K562 (cell line): ENCODE measurements at regions not wholly inside any gene's neighbourhood (a gene's known extent, or its start where the extent isn't known, plus 50 kb on each side); places are given as distances from the start of the nearest gene placed in this dataset.

Experiments
- ATAC-seq: fragments of 200-7000 bp; cut with Tn5 transposase; 3 replicates; pipeline ENCODE4 v1.9.1; 2020; ENCODE audit warnings: moderate library complexity
- BruUV-seq: library from RNA; stranded (reverse); fragments of 400-500 nt; replicated peaks from 2 replicates; lab custom pipeline; 2021; lab: Mats Ljungman, UMichigan
- CTCF ChIA-PET: fragments of 300-600 bp; formaldehyde crosslinking; extraction: SDS; loops from one replicate; lab custom pipeline; 2021; ENCODE audit warnings: low intra/inter-chr PET ratio; lab: Yijun Ruan, JAX
- POLR2A ChIA-PET: fragments of 300-600, 350-650 bp; sonication (Branson Sonifier 250); formaldehyde crosslinking; extraction: SDS; loops from one replicate; lab custom pipeline; 2021; ENCODE audit warnings: antibody characterized with exemption, inconsistent platforms; lab: Yijun Ruan, JAX
- DNase-seq, 4 experiments: peaks; one replicate each; pipeline versions ENCODE4 v3.0.0 to v3.0.0-alpha.2; 2011 to 2018; ENCODE audit warnings: low spot score in 3 of 4, mixed read lengths in 3 of 4; ENCODE audit errors: extremely low read depth in 1 of 4
- FAIRE-seq: peaks from 2 replicates; lab custom pipeline; 2011; peaks lifted over from hg19 to GRCh38; lab: Jason Lieb, UNC
- H2AFZ ChIP-seq: 2 replicates; pipeline ENCODE4 v1.6.0; 2011; ENCODE audit warnings: low read depth, low read length, control low read depth, inconsistent platforms
- H3K27ac ChIP-seq: fragments of 200-600 bp; 3 replicates; pipeline ENCODE4 v1.8.0; 2011; ENCODE audit warnings: low read depth, mild to moderate bottlenecking, control low read depth, inconsistent platforms, low read length, moderate library complexity, mixed read lengths; ENCODE audit errors: extremely low read depth
- H3K27me3 ChIP-seq, 2 experiments: fragments of 300-600 bp in 1 of 2; 2 replicates in 1 of 2; 3 replicates in 1 of 2; pipeline versions ENCODE4 v1.6.0 to v1.8.0; 2011; ENCODE audit warnings: inconsistent platforms in 2 of 2, low read length in 2 of 2, mild to moderate bottlenecking in 1 of 2, mixed read lengths in 1 of 2, moderate library complexity in 1 of 2; ENCODE audit not compliant: control insufficient read depth in 2 of 2, insufficient read depth in 2 of 2
- H3K36me3 ChIP-seq: fragments of 300-600 bp; 3 replicates; pipeline ENCODE4 v1.8.0; 2011; ENCODE audit warnings: mild to moderate bottlenecking, low read length, inconsistent platforms; ENCODE audit not compliant: control insufficient read depth, insufficient read depth
- H3K4me1 ChIP-seq, 2 experiments: fragments of 200-600 bp in 1 of 2; replicated peaks in 1 of 2; 2 replicates in 1 of 2; 3 replicates in 1 of 2; pipeline versions ENCODE4 v1.5.1 to v1.8.0; 2011; ENCODE audit warnings: inconsistent platforms in 2 of 2, low read length in 2 of 2, mild to moderate bottlenecking in 1 of 2, mixed read lengths in 1 of 2, moderate library complexity in 1 of 2; ENCODE audit not compliant: control insufficient read depth in 2 of 2, insufficient read depth in 2 of 2
- H3K4me2 ChIP-seq: 2 replicates; pipeline ENCODE4 v1.6.1; 2011; ENCODE audit warnings: low read length, control low read depth, inconsistent platforms, mixed read lengths; ENCODE audit not compliant: insufficient read depth
- H3K4me3 ChIP-seq: fragments of 200-600 bp; sonication (generic), shearing (Covaris generic); 2 replicates; pipeline ENCODE4 v1.5.1; 2016; ENCODE audit warnings: control low read depth, inconsistent platforms
- H3K79me2 ChIP-seq: fragments of 200-600 bp; 3 replicates; pipeline ENCODE4 v1.8.0; 2011; ENCODE audit warnings: low read length, inconsistent platforms; ENCODE audit not compliant: control insufficient read depth, insufficient read depth
- H3K9ac ChIP-seq, 2 experiments: 2 replicates each; pipeline versions ENCODE4 v1.6.0 to v1.6.1; 2011; ENCODE audit warnings: low read depth in 2 of 2, low read length in 2 of 2, control low read depth in 1 of 2, inconsistent platforms in 1 of 2, mild to moderate bottlenecking in 1 of 2, mixed read lengths in 1 of 2; ENCODE audit not compliant: insufficient read depth in 1 of 2
- H3K9me1 ChIP-seq: one replicate; pipeline ENCODE4 v1.6.0; 2011; ENCODE audit warnings: inconsistent platforms, mild to moderate bottlenecking, low read length, moderate library complexity; ENCODE audit not compliant: control insufficient read depth, insufficient read depth
- H3K9me3 ChIP-seq: replicated peaks from 2 replicates; pipeline ENCODE4 v1.5.1; 2011; ENCODE audit warnings: low read depth, low read length, inconsistent platforms; ENCODE audit not compliant: control insufficient read depth, insufficient read depth
- H4K20me1 ChIP-seq: replicated peaks from 2 replicates; pipeline ENCODE4 v1.6.1; 2011; ENCODE audit warnings: low read length, inconsistent platforms, mixed read lengths; ENCODE audit not compliant: control insufficient read depth, insufficient read depth
- CC2D1A ChIP-seq: fragments of 450-650 bp; IDR thresholded peaks from 2 replicates; pipeline ENCODE4 v1.6.1; 2017; ENCODE audit warnings: mild to moderate bottlenecking
- CHAMP1 ChIP-seq: fragments of 450-650 bp; IDR thresholded peaks from 2 replicates; pipeline ENCODE4 v1.6.1; 2016; ENCODE audit warnings: mild to moderate bottlenecking
- EHMT2 ChIP-seq: fragments of 450-650 bp; IDR thresholded peaks from 2 replicates; pipeline ENCODE4 v1.6.1; 2018; ENCODE audit warnings: antibody characterized with exemption
- ZKSCAN3 ChIP-seq: fragments of 250-450 bp; sonication (Bioruptor Pico); IDR thresholded peaks from 2 replicates; pipeline ENCODE4 v1.4.0; 2020
- WGBS: fragments of 100-300 bp; shearing (Covaris generic); methylation state at CpG from one replicate; pipeline ENCODE4 v1.1.6; 2016; ENCODE audit warnings: low coverage, mixed read lengths; ENCODE audit not compliant: insufficient coverage; ENCODE audit errors: missing lambda C conversion rate; 5-methylcytosine and 5-hydroxymethylcytosine counted together
- in situ Hi-C: fragments of 300-500 bp; cut with MboI; formaldehyde crosslinking; loops from 4 replicates; pipeline ENCODE4 v1.15.0; 2018; ENCODE audit warnings: inconsistent platforms, mixed read lengths
- intact Hi-C: fragments of 100-400 bp; cut with micrococcal nuclease; formaldehyde crosslinking; loops from 2 replicates; pipeline ENCODE4 v1.14.2; 2022
- TF ChIP-seq, protein P1 (sequence below), 2 experiments: fragments of 450-650 bp in 1 of 2; sonication (generic) in 1 of 2; formaldehyde crosslinking in 1 of 2; IDR thresholded peaks; 2 replicates each; pipeline versions ENCODE4 v1.7.1 to v1.9.0; 2016 to 2022; ENCODE audit warnings: inconsistent platforms in 1 of 2, mild to moderate bottlenecking in 1 of 2, missing genetic modification reagents in 1 of 2
- TF ChIP-seq, protein P2 (sequence below): sonication (generic); formaldehyde crosslinking; IDR thresholded peaks from 2 replicates; pipeline ENCODE4 v1.8.0; 2022; ENCODE audit warnings: mild to moderate bottlenecking, missing genetic modification reagents

DNA sequence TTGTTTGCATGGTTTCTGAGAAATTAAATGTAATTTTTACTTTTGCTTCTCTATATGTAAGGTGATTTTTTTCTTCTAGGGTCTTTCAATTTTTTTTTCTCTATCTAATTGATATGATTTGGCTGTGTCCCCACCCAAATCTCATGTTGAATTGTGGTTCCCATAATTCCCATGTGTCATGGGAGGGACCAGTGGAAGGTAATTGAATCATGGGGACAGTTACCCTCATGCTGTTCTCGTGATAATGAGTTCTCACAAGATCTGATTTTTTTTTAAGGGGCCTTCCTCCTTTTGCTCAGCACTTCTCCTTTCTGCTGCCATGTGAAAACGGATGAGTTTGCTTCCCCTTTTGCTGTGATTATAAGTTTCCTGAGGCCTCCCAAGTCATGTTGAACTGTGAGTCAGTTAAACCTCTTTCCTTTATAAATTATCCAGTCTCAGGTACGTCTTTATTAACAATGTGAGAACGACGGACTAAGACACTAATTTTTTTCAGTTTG, 150.8 kb downstream of the MTRR start:
- Histone ChIP-seq H3K4me3 (no peak overlapping the region), H3K4me2 (no peak overlapping the region), H4K20me1 (no peaks in the 10 kb centered on the region), H3K9ac (no peak overlapping the region), H3K4me1 (no peaks in the 10 kb centered on the region), H3K9me3 (no peaks in the 10 kb centered on the region), H3K36me3 (no peaks in the 10 kb centered on the region), H2AFZ (no peak overlapping the region), H3K27me3 (no peaks in the 10 kb centered on the region), H3K79me2 (no peaks in the 10 kb centered on the region), H3K27ac (no peak overlapping the region), H3K9me1 (no peaks in the 10 kb centered on the region)
- DNase-seq (no peak), FAIRE-seq (no peak), ATAC-seq (no peak)
- BruUV-seq: no TSS peak
- in situ Hi-C loops: no loop called here
- 26% methylated on average over 5 of the region's 5 CpGs for WGBS
- intact Hi-C loops: no loop called here
- CTCF ChIA-PET: no interaction called here
- POLR2A ChIA-PET: no interaction called here
- TF ChIP-seq CHAMP1: peak; percentile 84
- peak; percentile 83 for TF ChIP-seq CC2D1A
- TF ChIP-seq, protein P1, sequence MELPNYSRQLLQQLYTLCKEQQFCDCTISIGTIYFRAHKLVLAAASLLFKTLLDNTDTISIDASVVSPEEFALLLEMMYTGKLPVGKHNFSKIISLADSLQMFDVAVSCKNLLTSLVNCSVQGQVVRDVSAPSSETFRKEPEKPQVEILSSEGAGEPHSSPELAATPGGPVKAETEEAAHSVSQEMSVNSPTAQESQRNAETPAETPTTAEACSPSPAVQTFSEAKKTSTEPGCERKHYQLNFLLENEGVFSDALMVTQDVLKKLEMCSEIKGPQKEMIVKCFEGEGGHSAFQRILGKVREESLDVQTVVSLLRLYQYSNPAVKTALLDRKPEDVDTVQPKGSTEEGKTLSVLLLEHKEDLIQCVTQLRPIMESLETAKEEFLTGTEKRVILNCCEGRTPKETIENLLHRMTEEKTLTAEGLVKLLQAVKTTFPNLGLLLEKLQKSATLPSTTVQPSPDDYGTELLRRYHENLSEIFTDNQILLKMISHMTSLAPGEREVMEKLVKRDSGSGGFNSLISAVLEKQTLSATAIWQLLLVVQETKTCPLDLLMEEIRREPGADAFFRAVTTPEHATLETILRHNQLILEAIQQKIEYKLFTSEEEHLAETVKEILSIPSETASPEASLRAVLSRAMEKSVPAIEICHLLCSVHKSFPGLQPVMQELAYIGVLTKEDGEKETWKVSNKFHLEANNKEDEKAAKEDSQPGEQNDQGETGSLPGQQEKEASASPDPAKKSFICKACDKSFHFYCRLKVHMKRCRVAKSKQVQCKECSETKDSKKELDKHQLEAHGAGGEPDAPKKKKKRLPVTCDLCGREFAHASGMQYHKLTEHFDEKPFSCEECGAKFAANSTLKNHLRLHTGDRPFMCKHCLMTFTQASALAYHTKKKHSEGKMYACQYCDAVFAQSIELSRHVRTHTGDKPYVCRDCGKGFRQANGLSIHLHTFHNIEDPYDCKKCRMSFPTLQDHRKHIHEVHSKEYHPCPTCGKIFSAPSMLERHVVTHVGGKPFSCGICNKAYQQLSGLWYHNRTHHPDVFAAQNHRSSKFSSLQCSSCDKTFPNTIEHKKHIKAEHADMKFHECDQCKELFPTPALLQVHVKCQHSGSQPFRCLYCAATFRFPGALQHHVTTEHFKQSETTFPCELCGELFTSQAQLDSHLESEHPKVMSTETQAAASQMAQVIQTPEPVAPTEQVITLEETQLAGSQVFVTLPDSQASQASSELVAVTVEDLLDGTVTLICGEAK (IDR thresholded peaks at IDR 0.05): no peak
- TF ChIP-seq, protein P1 (CRISPR knock-in tag; IDR thresholded peaks at IDR 0.05): no peak
- TF ChIP-seq, protein P2, sequence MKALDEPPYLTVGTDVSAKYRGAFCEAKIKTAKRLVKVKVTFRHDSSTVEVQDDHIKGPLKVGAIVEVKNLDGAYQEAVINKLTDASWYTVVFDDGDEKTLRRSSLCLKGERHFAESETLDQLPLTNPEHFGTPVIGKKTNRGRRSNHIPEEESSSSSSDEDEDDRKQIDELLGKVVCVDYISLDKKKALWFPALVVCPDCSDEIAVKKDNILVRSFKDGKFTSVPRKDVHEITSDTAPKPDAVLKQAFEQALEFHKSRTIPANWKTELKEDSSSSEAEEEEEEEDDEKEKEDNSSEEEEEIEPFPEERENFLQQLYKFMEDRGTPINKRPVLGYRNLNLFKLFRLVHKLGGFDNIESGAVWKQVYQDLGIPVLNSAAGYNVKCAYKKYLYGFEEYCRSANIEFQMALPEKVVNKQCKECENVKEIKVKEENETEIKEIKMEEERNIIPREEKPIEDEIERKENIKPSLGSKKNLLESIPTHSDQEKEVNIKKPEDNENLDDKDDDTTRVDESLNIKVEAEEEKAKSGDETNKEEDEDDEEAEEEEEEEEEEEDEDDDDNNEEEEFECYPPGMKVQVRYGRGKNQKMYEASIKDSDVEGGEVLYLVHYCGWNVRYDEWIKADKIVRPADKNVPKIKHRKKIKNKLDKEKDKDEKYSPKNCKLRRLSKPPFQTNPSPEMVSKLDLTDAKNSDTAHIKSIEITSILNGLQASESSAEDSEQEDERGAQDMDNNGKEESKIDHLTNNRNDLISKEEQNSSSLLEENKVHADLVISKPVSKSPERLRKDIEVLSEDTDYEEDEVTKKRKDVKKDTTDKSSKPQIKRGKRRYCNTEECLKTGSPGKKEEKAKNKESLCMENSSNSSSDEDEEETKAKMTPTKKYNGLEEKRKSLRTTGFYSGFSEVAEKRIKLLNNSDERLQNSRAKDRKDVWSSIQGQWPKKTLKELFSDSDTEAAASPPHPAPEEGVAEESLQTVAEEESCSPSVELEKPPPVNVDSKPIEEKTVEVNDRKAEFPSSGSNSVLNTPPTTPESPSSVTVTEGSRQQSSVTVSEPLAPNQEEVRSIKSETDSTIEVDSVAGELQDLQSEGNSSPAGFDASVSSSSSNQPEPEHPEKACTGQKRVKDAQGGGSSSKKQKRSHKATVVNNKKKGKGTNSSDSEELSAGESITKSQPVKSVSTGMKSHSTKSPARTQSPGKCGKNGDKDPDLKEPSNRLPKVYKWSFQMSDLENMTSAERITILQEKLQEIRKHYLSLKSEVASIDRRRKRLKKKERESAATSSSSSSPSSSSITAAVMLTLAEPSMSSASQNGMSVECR (CRISPR knock-in tag): no peak
- TF ChIP-seq EHMT2: peak; percentile 27; the same call in 1 of the 2 replicates
- no peak for TF ChIP-seq ZKSCAN3 (CRISPR knock-in tag)
